ENCODE measurements at regions not wholly inside any gene's neighbourhood (a gene's known extent, or its start where the extent isn't known, plus 50 kb on each side); places are given as distances from the start of the nearest gene placed in this dataset.
"Not testable (repeated sequence)": the region's sequence is repeated elsewhere in the genome, so short reads cannot be mapped to it uniquely, and the experiment has no call there.

- no peak for DNase-seq
Measured at GRCh38 chr3:94615275-94616065, 552.6 kb downstream of the NSUN3 start.

- no peak for DNase-seq
Measured at GRCh38 chr3:94616833-94617232, 554.0 kb downstream of the NSUN3 start.

DNA sequence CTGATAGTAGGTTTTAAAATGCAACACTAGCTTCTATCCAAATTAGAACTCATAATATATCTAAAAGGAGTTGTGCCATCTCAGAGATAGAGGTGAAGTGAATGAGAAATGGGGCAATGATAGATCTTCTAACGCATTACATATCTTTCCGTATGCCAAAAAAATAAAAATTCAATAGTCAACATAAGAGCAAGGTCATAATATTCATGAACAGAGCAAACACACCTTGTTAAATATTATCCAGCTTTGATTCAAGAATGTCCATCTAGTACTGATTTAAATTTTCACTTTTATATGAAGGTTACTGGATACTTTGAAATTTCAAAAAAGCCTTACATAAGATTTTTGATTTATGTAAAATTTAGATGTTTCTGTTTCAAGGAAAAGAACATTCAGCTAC is 554.5 kb downstream of the NSUN3 start:
- DNase-seq: no peak

GRCh38 chr3:94619643-94620042 is 556.8 kb downstream of the NSUN3 start:
- no peak for DNase-seq

- DNase-seq: no peak
Measured at GRCh38 chr3:94626573-94626972, 563.7 kb downstream of the NSUN3 start.

GRCh38 chr3:94627689-94628088 is 564.8 kb downstream of the NSUN3 start:
- DNase-seq: no peak

GRCh38 chr3:94643400-94643799 is 580.5 kb downstream of the NSUN3 start:
- no peak for DNase-seq

DNA sequence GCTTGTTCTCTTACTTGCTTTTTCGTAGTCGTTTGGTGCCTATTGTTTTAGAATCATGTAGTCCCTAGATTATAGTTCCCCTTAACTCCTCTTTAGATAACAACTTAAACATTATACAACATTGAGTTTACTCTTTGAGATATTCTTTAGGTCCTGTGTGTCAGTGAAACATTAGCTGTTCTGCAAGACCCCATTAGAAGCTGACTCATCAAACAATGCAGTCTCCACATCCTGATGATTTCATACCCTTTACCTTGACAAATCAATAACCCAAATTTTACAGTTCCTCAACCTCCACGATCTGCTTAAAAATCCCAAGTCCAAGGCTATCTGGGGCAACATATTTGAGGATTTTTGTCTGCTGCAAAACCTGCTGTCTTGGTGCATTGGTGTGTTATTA is 582.9 kb downstream of the NSUN3 start:
- DNase-seq: no peak

GRCh38 chr3:94647131-94647530 is 584.3 kb downstream of the NSUN3 start:
- no peak for DNase-seq

DNA sequence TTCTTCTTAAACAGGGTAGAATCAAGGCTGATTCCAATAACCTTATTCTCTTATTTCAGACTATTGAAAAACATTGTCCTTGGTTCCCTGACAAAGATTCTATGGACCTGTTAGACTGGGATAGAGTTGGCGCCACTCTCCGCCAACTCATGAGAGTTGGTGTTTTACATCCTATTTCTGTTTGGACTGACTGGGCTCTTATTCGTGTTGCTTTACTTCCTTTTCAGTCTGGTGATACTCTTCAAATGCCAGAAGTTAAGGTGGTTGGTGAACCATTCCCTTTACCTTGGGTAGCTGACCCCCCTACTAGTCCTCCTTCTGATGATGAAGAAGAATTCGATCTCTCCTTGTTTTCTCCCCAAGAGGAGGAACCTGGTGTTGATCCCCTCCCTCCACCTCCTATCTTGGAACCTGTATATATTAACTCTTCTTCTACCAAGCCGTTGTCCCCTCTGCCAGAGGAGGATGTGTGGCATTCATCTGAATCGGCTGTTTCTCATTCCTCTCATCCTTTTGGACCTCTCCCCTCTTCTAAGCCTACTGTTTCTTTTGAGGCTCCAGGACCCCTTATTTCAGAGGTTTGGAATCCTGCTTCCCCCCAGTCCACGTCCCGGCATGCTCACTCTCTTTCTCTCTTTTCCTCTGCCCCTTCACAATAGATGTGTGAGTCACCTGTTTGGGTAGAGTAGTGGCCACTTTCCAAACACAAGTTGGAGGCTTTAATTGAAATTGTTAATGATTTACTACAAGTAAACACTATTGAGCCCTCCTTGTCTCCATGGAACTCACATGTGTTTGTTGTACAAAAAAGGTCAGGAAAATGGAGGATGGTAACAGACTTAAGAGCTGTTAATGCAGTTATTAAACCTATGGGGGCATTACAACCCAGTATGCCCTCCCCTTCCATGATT is 585.7 kb downstream of the NSUN3 start:
- DNase-seq: not testable (repeated sequence)

DNA sequence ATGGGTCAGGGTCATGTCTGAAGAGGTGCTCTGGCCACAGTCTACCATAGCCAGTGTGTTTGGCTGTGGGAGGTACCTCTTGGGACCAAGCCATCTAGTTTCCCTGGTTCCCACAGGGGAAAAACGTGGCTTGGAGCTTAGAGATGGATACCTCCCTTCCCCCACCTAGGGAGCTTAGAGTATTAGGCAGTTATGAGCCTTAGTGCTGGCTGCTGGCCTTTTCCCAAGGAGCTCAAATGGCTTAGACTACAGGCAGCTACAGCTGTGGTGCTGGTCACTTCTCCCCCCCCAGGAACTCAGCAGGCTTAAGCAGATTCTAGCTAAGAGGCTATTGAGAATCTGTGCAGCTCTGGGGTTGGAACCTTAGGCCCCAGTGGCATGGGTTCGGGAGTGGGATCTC is 591.2 kb downstream of the NSUN3 start:
- no peak for DNase-seq

- DNase-seq: no peak
Measured at GRCh38 chr3:94665922-94666321, 603.1 kb downstream of the NSUN3 start.

DNA sequence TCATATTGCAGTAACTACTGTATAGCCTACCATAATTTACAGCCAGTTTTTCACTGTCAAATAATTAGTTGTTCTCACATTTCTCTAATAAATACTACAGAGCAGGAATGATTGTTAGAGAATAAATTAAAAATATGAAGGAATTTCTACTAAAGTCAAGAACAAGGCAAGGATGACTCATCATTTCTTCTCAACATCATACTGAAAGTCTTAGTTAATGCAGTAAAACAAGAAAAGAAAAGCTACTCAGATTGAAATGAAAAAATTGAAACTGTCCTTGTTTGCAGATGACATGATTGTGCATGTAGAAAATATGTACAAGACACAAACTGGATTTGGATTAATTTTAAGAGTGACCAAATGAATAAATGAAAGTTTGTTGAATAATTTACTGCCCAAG is 608.2 kb downstream of the NSUN3 start:
- DNase-seq: no peak

- no peak for DNase-seq
Measured at GRCh38 chr3:94673876-94674275, 611.0 kb downstream of the NSUN3 start.

- DNase-seq: no peak
Measured at GRCh38 chr3:94686208-94686607, 623.3 kb downstream of the NSUN3 start.

- DNase-seq: no peak
Measured at GRCh38 chr3:94693997-94694640, 631.3 kb downstream of the NSUN3 start.

DNA sequence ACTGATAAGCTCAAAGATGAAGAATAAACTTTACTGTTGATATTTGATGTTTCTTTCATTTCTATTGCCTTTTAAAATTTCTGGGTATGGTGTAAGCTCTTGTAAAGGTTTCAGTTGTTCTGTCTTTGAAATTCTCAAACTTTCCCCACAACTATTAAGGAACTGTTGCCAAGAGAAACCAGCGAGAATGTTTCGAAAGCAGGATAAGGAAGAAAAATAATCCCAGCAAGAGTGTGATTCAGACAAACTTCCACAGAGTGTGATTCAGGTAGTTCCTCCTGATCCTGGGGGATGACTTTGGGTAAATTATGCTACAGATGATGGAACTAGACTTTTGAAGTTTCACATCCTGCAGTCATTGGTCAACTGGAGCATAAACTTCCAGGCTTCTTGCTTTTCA is 632.0 kb downstream of the NSUN3 start:
- no peak for DNase-seq

DNA sequence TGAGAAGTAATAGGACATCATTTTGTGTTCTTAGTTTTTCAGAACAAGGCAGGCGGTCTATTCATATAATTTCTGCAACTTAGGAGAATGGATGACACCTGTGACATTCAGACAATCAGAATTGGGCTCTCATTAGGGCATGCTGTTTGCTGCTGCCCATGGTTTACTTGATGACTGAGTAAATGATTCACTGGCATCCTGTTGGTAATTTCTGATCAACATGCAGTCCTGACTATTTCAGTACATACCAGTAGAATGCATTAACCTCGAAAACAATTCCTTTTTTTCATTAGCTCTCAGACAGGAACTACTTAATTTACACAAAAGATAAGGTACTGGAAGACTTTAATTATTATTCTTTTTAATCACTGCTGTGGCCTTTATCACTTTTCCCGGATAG is 641.6 kb downstream of the NSUN3 start:
- DNase-seq: no peak

DNA sequence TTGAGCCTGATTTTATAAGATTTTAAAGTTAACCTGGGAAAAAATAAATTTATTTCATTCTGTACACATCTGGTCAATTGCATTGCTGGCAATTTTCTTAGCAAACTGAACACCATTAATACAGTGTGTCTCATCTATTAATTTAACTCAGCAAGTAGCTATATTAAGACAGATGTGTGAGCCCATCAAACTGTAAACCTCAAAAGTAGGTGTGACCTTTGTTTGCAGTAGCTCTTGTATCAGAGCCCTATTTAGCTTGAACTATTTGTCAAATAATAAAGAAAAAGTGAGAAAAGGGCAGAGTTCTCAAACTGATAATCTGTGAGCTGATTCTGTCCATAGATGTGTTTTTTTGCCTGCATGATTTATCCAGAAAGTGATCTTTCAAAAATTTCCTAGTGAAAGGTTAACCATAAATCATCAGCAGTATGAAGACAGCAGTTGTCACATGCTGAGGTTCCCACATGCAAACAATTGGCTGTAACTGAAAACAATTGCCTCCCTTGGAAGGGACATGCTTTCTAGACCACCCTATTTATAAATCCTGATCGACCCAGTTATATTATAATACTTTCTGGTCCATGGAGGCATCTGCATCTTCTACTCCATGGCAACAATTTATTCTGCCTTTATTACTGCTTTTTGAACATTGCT is 646.5 kb downstream of the NSUN3 start:
- DNase-seq: no peak

DNA sequence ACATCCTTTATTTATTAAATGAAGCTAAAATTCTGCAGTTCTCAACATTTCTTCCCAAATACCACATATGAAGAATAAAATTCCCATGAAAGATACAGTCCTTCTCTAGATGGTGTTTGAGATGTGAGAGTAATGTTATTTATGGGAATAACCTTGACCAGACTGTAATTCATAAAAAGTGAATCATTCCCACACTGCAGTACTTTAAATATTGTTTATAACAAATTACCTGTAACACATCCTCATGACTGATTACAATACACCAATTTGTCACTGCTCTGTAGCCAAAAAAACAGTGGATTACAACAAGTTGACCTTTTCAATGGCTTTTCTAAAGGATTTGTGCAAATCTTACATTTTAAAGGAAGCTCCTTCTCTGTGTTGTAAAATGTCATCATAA is 651.3 kb downstream of the NSUN3 start:
- DNase-seq: no peak

DNA sequence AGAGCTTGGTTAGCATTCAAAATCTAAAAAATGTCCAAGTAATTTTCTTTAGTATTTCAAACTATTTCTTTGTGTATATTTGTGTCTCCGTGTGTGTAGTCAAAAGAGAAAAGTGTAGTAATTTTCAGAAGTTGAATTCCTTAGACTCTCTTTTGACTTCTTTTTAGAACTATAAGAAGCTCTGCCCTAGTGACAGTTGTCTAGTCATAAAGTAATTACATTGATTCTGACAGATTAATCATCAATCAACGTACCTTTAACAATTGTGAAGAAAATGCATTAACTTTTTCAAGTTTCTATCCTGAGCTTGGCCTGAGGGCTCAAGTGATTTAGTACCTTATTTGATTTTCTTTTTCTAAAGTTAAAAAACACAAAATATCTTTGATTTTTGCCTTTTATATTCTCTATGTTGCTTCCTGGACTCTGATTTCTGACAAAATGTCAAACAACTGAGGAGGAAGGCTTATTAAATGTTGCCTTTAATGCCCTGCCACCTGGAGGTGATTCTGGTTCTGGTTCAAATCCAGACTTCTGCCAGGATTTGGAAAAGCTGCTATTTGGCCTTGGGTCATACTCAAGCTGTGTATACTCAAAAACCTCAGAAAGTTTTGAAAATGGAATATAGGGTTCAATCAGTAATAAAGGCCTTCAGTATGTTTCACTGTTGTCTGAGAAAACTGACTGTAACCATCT is 653.6 kb downstream of the NSUN3 start:
- DNase-seq: no peak

DNA sequence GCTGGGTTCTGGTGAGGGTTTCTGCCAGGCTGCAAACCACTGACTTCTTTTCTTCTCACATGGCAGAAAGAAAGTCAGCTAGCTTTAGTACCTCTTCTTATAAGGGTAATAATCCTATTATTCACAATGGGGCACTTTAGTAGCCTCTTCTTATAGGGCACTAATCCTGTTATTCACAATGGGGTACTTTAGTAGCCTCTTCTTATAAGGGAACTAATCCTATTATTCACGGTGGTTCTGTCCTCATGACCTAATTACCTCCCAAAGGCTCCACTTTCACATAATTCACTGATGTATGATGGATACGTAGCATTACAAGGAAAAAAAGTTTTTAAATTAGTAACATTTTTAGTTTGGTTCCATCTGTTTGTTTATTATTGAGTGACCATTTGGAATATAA is 671.3 kb downstream of the NSUN3 start:
- no peak for DNase-seq

All from right hindlimb (tissue), 1 donor.